Neural progenitor cell (in vitro differentiated cells): ENCODE measurements at regions not wholly inside any gene's neighbourhood (a gene's known extent, or its start where the extent isn't known, plus 50 kb on each side); places are given as distances from the start of the nearest gene placed in this dataset.
"Not testable (repeated sequence)": the region's sequence is repeated elsewhere in the genome, so short reads cannot be mapped to it uniquely, and the experiment has no call there.

Experiments used
- DNase-seq: peaks from one replicate; pipeline ENCODE4 v3.0.0-alpha.2; 2016; ENCODE audit warnings: low spot score
- H2AFZ ChIP-seq: fragments of 200-600 bp; sonication (generic); replicated peaks from 2 replicates; pipeline ENCODE4 v1.6.1; 2016; ENCODE audit warnings: antibody characterized with exemption
- H3F3A ChIP-seq: fragments of 200-600 bp; sonication (generic); 2 replicates; pipeline ENCODE4 v1.6.1; 2016; ENCODE audit warnings: antibody characterized with exemption, low read depth
- H3K27ac ChIP-seq: fragments of 200-600 bp; sonication (generic); 2 replicates; pipeline ENCODE4 v1.5.1; 2016; ENCODE audit warnings: mild to moderate bottlenecking
- H3K27me3 ChIP-seq: fragments of 200-600 bp; sonication (generic); 2 replicates; pipeline ENCODE4 v1.6.1; 2016; ENCODE audit warnings: mild to moderate bottlenecking, moderate library complexity
- H3K36me3 ChIP-seq: fragments of 200-600 bp; sonication (generic); 2 replicates; pipeline ENCODE4 v1.5.1; 2016
- H3K4me1 ChIP-seq: fragments of 200-600 bp; sonication (generic); 2 replicates; pipeline ENCODE4 v1.6.1; 2016; ENCODE audit warnings: mixed run types
- H3K4me2 ChIP-seq: fragments of 200-600 bp; sonication (generic); 2 replicates; pipeline ENCODE4 v1.6.1; 2016
- H3K4me3 ChIP-seq: fragments of 200-600 bp; sonication (generic); 2 replicates; pipeline ENCODE4 v1.5.1; 2016
- H3K79me2 ChIP-seq: fragments of 200-600 bp; sonication (generic); 2 replicates; pipeline ENCODE4 v1.6.1; 2016; ENCODE audit warnings: low read depth
- H3K9ac ChIP-seq: fragments of 200-600 bp; sonication (generic); 2 replicates; pipeline ENCODE4 v1.6.1; 2016
- H3K9me3 ChIP-seq: fragments of 200-600 bp; sonication (generic); 2 replicates; pipeline ENCODE4 v1.5.1; 2016; ENCODE audit warnings: low read depth
- H4K20me1 ChIP-seq: fragments of 200-600 bp; sonication (generic); 2 replicates; pipeline ENCODE4 v1.6.1; 2016; ENCODE audit warnings: low read depth
- H3K27ac Mint-ChIP-seq: 3 replicates; pipeline ENCODE4 v1.8.0; 2021; ENCODE audit warnings: mixed read lengths
- H3K27me3 Mint-ChIP-seq: 2 replicates; pipeline ENCODE4 v1.8.0; 2022; ENCODE audit warnings: low read depth, mild to moderate bottlenecking, inconsistent platforms, moderate library complexity, mixed read lengths; ENCODE audit not compliant: insufficient read depth
- H3K36me3 Mint-ChIP-seq: 3 replicates; pipeline ENCODE4 v1.8.0; 2021; ENCODE audit warnings: mixed read lengths
- H3K4me1 Mint-ChIP-seq: 3 replicates; pipeline ENCODE4 v1.8.0; 2021; ENCODE audit warnings: mixed read lengths
- H3K4me3 Mint-ChIP-seq: 3 replicates; pipeline ENCODE4 v1.8.0; 2021; ENCODE audit warnings: mild to moderate bottlenecking, moderate library complexity, mixed read lengths
- H3K9me3 Mint-ChIP-seq: 3 replicates; pipeline ENCODE4 v1.8.0; 2020; ENCODE audit warnings: mixed read lengths
- CTCF ChIP-seq: fragments of 200-600 bp; sonication (generic); IDR thresholded peaks from 2 replicates; pipeline ENCODE4 v1.5.1; 2017; ENCODE audit warnings: antibody characterized with exemption, mild to moderate bottlenecking
- EZH2 ChIP-seq: fragments of 200-600 bp; sonication (generic); IDR thresholded peaks from 2 replicates; pipeline ENCODE4 v1.6.1; 2017; ENCODE audit warnings: antibody characterized with exemption, mild to moderate bottlenecking, moderate library complexity
- EZH2phosphoT487 ChIP-seq: fragments of 200-600 bp; sonication (generic); IDR thresholded peaks from 2 replicates; pipeline ENCODE4 v1.6.1; 2017; ENCODE audit warnings: antibody characterized with exemption

GRCh38 chr22:25309586-25309985, 90.1 kb downstream of the CRYBB2 start:
- H3K9ac ChIP-seq, H3K27ac ChIP-seq, H3K9me3 ChIP-seq, H3K27me3 ChIP-seq, H3K79me2 ChIP-seq, DNase-seq, H3K4me1 ChIP-seq, H3K27ac Mint-ChIP-seq, H3K4me3 ChIP-seq, H3K27me3 Mint-ChIP-seq, H3K36me3 ChIP-seq, H2AFZ ChIP-seq, H3K9me3 Mint-ChIP-seq, H3K36me3 Mint-ChIP-seq, H3K4me3 Mint-ChIP-seq, H3F3A ChIP-seq, H4K20me1 ChIP-seq, H3K4me1 Mint-ChIP-seq: not testable (repeated sequence)
- H3K4me2 ChIP-seq, result peak overlapping the region; percentile 18

GRCh38 chr22:25311924-25312323, 92.5 kb downstream of the CRYBB2 start:
- not testable (repeated sequence) for H3K4me3 Mint-ChIP-seq, H3F3A ChIP-seq, H3K27ac Mint-ChIP-seq, H3K9me3 Mint-ChIP-seq, H3K79me2 ChIP-seq, H4K20me1 ChIP-seq, H3K36me3 ChIP-seq, H3K4me1 ChIP-seq, H3K27me3 Mint-ChIP-seq, H3K9me3 ChIP-seq, H3K27me3 ChIP-seq, DNase-seq, H3K4me2 ChIP-seq, H3K4me1 Mint-ChIP-seq, H3K4me3 ChIP-seq, H2AFZ ChIP-seq, H3K27ac ChIP-seq, H3K9ac ChIP-seq, H3K36me3 Mint-ChIP-seq

- Mint-ChIP-seq H3K9me3 (no peaks in the 10 kb centered on the region), H3K4me1 (no peaks in the 10 kb centered on the region), H3K27me3 (peaks cover 8% of the 10 kb centered on the region), H3K36me3 (no peaks in the 10 kb centered on the region), H3K27ac (no peak overlapping the region), H3K4me3 (no peak overlapping the region)
- H3K79me2 ChIP-seq, result no peaks in the 10 kb centered on the region
- H3K27ac ChIP-seq, result no peak overlapping the region
- no peak overlapping the region for H3K4me3 ChIP-seq
- H3K4me2 ChIP-seq, result no peak overlapping the region
- TF ChIP-seq EZH2 (no peak), EZH2phosphoT487 (no peak), CTCF (no peak)
- no peaks in the 10 kb centered on the region for H3F3A ChIP-seq
- no peaks in the 10 kb centered on the region for H3K36me3 ChIP-seq
- no peaks in the 10 kb centered on the region for H3K27me3 ChIP-seq
- H4K20me1 ChIP-seq, result no peaks in the 10 kb centered on the region
- H3K4me1 ChIP-seq, result no peaks in the 10 kb centered on the region
- H3K9ac ChIP-seq, result no peak overlapping the region
- no peak overlapping the region for H2AFZ ChIP-seq
- H3K9me3 ChIP-seq, result no peaks in the 10 kb centered on the region
- no peak for DNase-seq
Observed at GRCh38 chr22:25318081-25318823, 98.8 kb downstream of the CRYBB2 start.

- no peak overlapping the region for H3K9ac ChIP-seq
Observed at GRCh38 chr22:25327018-25327755, 107.7 kb downstream of the CRYBB2 start.

More at GRCh38 chr22:25327018-25327755, 107.7 kb downstream of the CRYBB2 start:
- no peaks in the 10 kb centered on the region for H3K4me1 ChIP-seq
- Mint-ChIP-seq H3K36me3 (no peaks in the 10 kb centered on the region), H3K4me3 (no peak overlapping the region), H3K27me3 (peaks cover 2% of the 10 kb centered on the region), H3K27ac (no peak overlapping the region), H3K4me1 (no peaks in the 10 kb centered on the region), H3K9me3 (no peaks in the 10 kb centered on the region)
- peak overlapping the region; percentile 34 for H2AFZ ChIP-seq
- H3K36me3 ChIP-seq, result no peaks in the 10 kb centered on the region
- H3K79me2 ChIP-seq, result no peaks in the 10 kb centered on the region
- H4K20me1 ChIP-seq, result no peaks in the 10 kb centered on the region
- no peak for DNase-seq
- no peaks in the 10 kb centered on the region for H3K27me3 ChIP-seq
- TF ChIP-seq EZH2 (no peak), CTCF (no peak), EZH2phosphoT487 (no peak)
- H3K4me3 ChIP-seq, result no peak overlapping the region
- no peak overlapping the region for H3K4me2 ChIP-seq
- H3K27ac ChIP-seq, result no peak overlapping the region
- no peaks in the 10 kb centered on the region for H3K9me3 ChIP-seq
- no peaks in the 10 kb centered on the region for H3F3A ChIP-seq
